IMR-90 (cell line): ENCODE measurements at regions not wholly inside any gene's neighbourhood (a gene's known extent, or its start where the extent isn't known, plus 50 kb on each side); places are given as distances from the start of the nearest gene placed in this dataset.

ENCODE experiments used
- ATAC-seq: fragments of 200-7000 bp; cut with Tn5 transposase; 2 replicates; pipeline ENCODE4 v1.9.1; 2020; ENCODE audit warnings: low read depth, mild to moderate bottlenecking, moderate library complexity
- BruUV-seq: library from RNA; stranded (reverse); fragments of 400-500 nt; replicated peaks from 2 replicates; lab custom pipeline; 2021; lab: Mats Ljungman, UMichigan
- CTCF ChIA-PET: fragments of 300-600 bp; formaldehyde crosslinking; extraction: SDS; loops from one replicate; lab custom pipeline; 2021; ENCODE audit warnings: antibody characterized with exemption; lab: Yijun Ruan, JAX
- POLR2A ChIA-PET: fragments of 300-600 bp; sonication (Branson Sonifier 250); formaldehyde crosslinking; loops from one replicate; lab custom pipeline; 2022; ENCODE audit warnings: antibody characterized with exemption; ENCODE audit not compliant: unreplicated experiment; lab: Charles Lee
- DNase-seq: peaks from one replicate; pipeline ENCODE4 v3.0.0; 2013
- H2AFZ ChIP-seq: replicated peaks from 2 replicates; pipeline ENCODE3; 2013; ENCODE audit warnings: low read length, mild to moderate bottlenecking; ENCODE audit not compliant: poor library complexity
- H2AK5ac ChIP-seq: 2 replicates; pipeline ENCODE4 v1.6.1; 2013; ENCODE audit warnings: low read depth, low read length, inconsistent platforms
- H2AK9ac ChIP-seq: replicated peaks from 2 replicates; pipeline ENCODE3; 2013; ENCODE audit warnings: mild to moderate bottlenecking, low read depth, low read length, moderate library complexity; ENCODE audit not compliant: poor library complexity
- H2BK120ac ChIP-seq: 2 replicates; pipeline ENCODE4 v1.6.1; 2013; ENCODE audit warnings: low read depth, low read length, inconsistent platforms
- H2BK15ac ChIP-seq: 3 replicates; pipeline ENCODE4 v1.6.1; 2013; ENCODE audit warnings: low read depth, low read length, inconsistent platforms
- H2BK20ac ChIP-seq: 2 replicates; pipeline ENCODE4 v1.6.1; 2013; ENCODE audit warnings: low read depth, mild to moderate bottlenecking, inconsistent platforms, low read length, moderate library complexity
- H2BK5ac ChIP-seq: 2 replicates; pipeline ENCODE4 v1.6.1; 2013; ENCODE audit warnings: mild to moderate bottlenecking, low read depth, low read length, inconsistent platforms; ENCODE audit not compliant: poor library complexity, severe bottlenecking
- H3K14ac ChIP-seq: replicated peaks from 2 replicates; pipeline ENCODE4 v1.6.1; 2013; ENCODE audit warnings: low read depth, low read length, inconsistent platforms
- H3K18ac ChIP-seq: 2 replicates; pipeline ENCODE4 v1.6.1; 2013; ENCODE audit warnings: low read depth, low read length, control low read depth
- H3K23ac ChIP-seq: 2 replicates; pipeline ENCODE4 v1.6.1; 2013; ENCODE audit warnings: low read depth, low read length, inconsistent platforms
- H3K27ac ChIP-seq: 2 replicates; pipeline ENCODE4 v1.5.1; 2013; ENCODE audit warnings: mild to moderate bottlenecking, control low read depth, low read length; ENCODE audit not compliant: insufficient read depth
- H3K27me3 ChIP-seq: 2 replicates; pipeline ENCODE4 v1.6.1; 2013; ENCODE audit warnings: low read length; ENCODE audit not compliant: control insufficient read depth, insufficient read depth
- H3K36me3 ChIP-seq: 2 replicates; pipeline ENCODE4 v1.6.1; 2013; ENCODE audit warnings: low read length, mixed read lengths; ENCODE audit not compliant: control insufficient read depth, insufficient read depth
- H3K4ac ChIP-seq: 2 replicates; pipeline ENCODE4 v1.6.1; 2013; ENCODE audit warnings: low read depth, low read length, inconsistent platforms
- H3K4me1 ChIP-seq: 2 replicates; pipeline ENCODE4 v1.6.1; 2013; ENCODE audit warnings: low read length, mixed read lengths; ENCODE audit not compliant: control insufficient read depth, insufficient read depth
- H3K4me2 ChIP-seq: 2 replicates; pipeline ENCODE4 v1.6.1; 2013; ENCODE audit warnings: low read depth, mild to moderate bottlenecking, control low read depth, low read length, moderate library complexity
- H3K4me3 ChIP-seq: 2 replicates; pipeline ENCODE4 v1.5.1; 2013; ENCODE audit warnings: low read depth, mild to moderate bottlenecking, control low read depth, low read length, moderate library complexity; ENCODE audit not compliant: insufficient read depth
- H3K56ac ChIP-seq: 2 replicates; pipeline ENCODE4 v1.6.1; 2013; ENCODE audit warnings: low read length, inconsistent platforms; ENCODE audit not compliant: insufficient read depth; ENCODE audit errors: extremely low read depth
- H3K79me1 ChIP-seq, 2 experiments: 2 replicates each; pipeline ENCODE4 v1.6.1; 2013; ENCODE audit warnings: low read length in 2 of 2, inconsistent platforms in 1 of 2, low read depth in 1 of 2
- H3K9ac ChIP-seq: 2 replicates; pipeline ENCODE4 v1.6.1; 2013; ENCODE audit warnings: low read depth, low read length, control low read depth
- H3K9me1 ChIP-seq: 2 replicates; pipeline ENCODE4 v1.6.1; 2013; ENCODE audit warnings: low read length, inconsistent platforms; ENCODE audit not compliant: insufficient read depth
- H3K9me3 ChIP-seq: 2 replicates; pipeline ENCODE4 v1.6.1; 2013; ENCODE audit warnings: low read length; ENCODE audit not compliant: control insufficient read depth, insufficient read depth
- H4K20me1 ChIP-seq: 2 replicates; pipeline ENCODE4 v1.6.1; 2013; ENCODE audit warnings: low read length, inconsistent platforms; ENCODE audit not compliant: insufficient read depth
- H4K5ac ChIP-seq: 2 replicates; pipeline ENCODE4 v1.6.1; 2013; ENCODE audit warnings: mild to moderate bottlenecking, low read depth, low read length, control low read depth
- H4K8ac ChIP-seq, 2 experiments: 2 replicates each; pipeline ENCODE4 v1.6.1; 2013; ENCODE audit warnings: low read depth in 2 of 2, low read length in 2 of 2, control low read depth in 1 of 2, inconsistent platforms in 1 of 2
- H4K91ac ChIP-seq: 2 replicates; pipeline ENCODE4 v1.6.1; 2013; ENCODE audit warnings: low read depth, low read length, inconsistent platforms; ENCODE audit not compliant: insufficient read depth
- BHLHE40 ChIP-seq: fragments of 150-350 bp; IDR thresholded peaks from 2 replicates; pipeline ENCODE4 v1.6.1; 2016; ENCODE audit warnings: mild to moderate bottlenecking, low read depth, low read length
- CEBPB ChIP-seq: IDR thresholded peaks from 2 replicates; pipeline ENCODE4 v1.6.1; 2012; ENCODE audit warnings: low read depth, low read length, improper control_type of control experiment
- CHD1 ChIP-seq: IDR thresholded peaks from 2 replicates; pipeline ENCODE4 v1.6.1; 2012; ENCODE audit warnings: low read depth, low read length, improper control_type of control experiment
- CTCF ChIP-seq: conservative IDR thresholded peaks from 2 replicates; pipeline ENCODE4 v1.5.1; 2012; ENCODE audit warnings: mild to moderate bottlenecking, low read depth, low read length, improper control_type of control experiment
- ELK1 ChIP-seq: fragments of 150-350 bp; IDR thresholded peaks from 2 replicates; pipeline ENCODE4 v1.6.1; 2016; ENCODE audit warnings: low read depth, mild to moderate bottlenecking, low read length, moderate library complexity, borderline replicate concordance
- FOS ChIP-seq: fragments of 150-350 bp; IDR thresholded peaks from 2 replicates; pipeline ENCODE4 v1.6.1; 2016; ENCODE audit warnings: low read depth, low read length
- MAFK ChIP-seq: IDR thresholded peaks from 2 replicates; pipeline ENCODE4 v1.6.1; 2012; ENCODE audit warnings: low read depth, low read length, improper control_type of control experiment
- MAZ ChIP-seq: IDR thresholded peaks from 2 replicates; pipeline ENCODE4 v1.6.1; 2012; ENCODE audit warnings: low read depth, mild to moderate bottlenecking, low read length, improper control_type of control experiment, moderate library complexity, borderline replicate concordance
- MXI1 ChIP-seq: IDR thresholded peaks from 2 replicates; pipeline ENCODE4 v1.6.1; 2012; ENCODE audit warnings: low read depth, mild to moderate bottlenecking, low read length, moderate library complexity, borderline replicate concordance
- NFE2L2 ChIP-seq: fragments of 150-350 bp; IDR thresholded peaks from 2 replicates; pipeline ENCODE4 v1.6.1; 2016; ENCODE audit warnings: low read depth, mild to moderate bottlenecking, low read length
- POLR2A ChIP-seq: IDR thresholded peaks from 2 replicates; pipeline ENCODE4 v1.6.1; 2012; ENCODE audit warnings: mild to moderate bottlenecking, low read depth, low read length
- RAD21 ChIP-seq: IDR thresholded peaks from 2 replicates; pipeline ENCODE4 v1.6.1; 2012; ENCODE audit warnings: low read length, improper control_type of control experiment
- RCOR1 ChIP-seq: IDR thresholded peaks from 2 replicates; pipeline ENCODE4 v1.6.1; 2012; ENCODE audit warnings: mild to moderate bottlenecking, low read length, improper control_type of control experiment; ENCODE audit not compliant: insufficient replicate concordance
- RFX5 ChIP-seq: IDR thresholded peaks from 2 replicates; pipeline ENCODE4 v1.8.0; 2012; ENCODE audit warnings: low read depth, mild to moderate bottlenecking, low read length, moderate library complexity
- SMC3 ChIP-seq: fragments of 150-350 bp; IDR thresholded peaks from 2 replicates; pipeline ENCODE4 v1.6.1; 2016; ENCODE audit warnings: low read depth, mild to moderate bottlenecking, antibody characterized with exemption, low read length, moderate library complexity
- USF2 ChIP-seq: fragments of 150-350 bp; IDR thresholded peaks from 2 replicates; pipeline ENCODE4 v1.6.1; 2017; ENCODE audit warnings: mild to moderate bottlenecking, antibody characterized with exemption, low read length, low read depth
- WGBS, 2 experiments: methylation state at CpG; one replicate each; pipeline versions ENCODE4 v1.1.5 to v1.1.7; 2013; ENCODE audit warnings: missing lambda C conversion rate in 2 of 2; ENCODE audit not compliant: insufficient read length in 1 of 2; ENCODE audit errors: extremely low coverage in 2 of 2; 5-methylcytosine and 5-hydroxymethylcytosine counted together
- dilution Hi-C: fragments of 300-500 bp; cut with HindIII; formaldehyde crosslinking; loops from one replicate; pipeline ENCODE4 v1.14.3; 2018; ENCODE audit warnings: low sequenced_read_pairs; ENCODE audit not compliant: unreplicated experiment
- in situ Hi-C: fragments of 300-500 bp; cut with MboI; formaldehyde crosslinking; loops from 3 replicates; pipeline ENCODE4 v1.14.3; 2019; ENCODE audit warnings: low sequenced_read_pairs, inconsistent platforms, mixed read lengths
- intact Hi-C: fragments of 100-400 bp; cut with micrococcal nuclease; formaldehyde crosslinking; loops from 2 replicates; pipeline ENCODE4 v1.10.0; 2022

- no peak overlapping the region for H4K8ac ChIP-seq
- no peak overlapping the region for H2AK5ac ChIP-seq
- no peak for TF ChIP-seq CHD1
- TF ChIP-seq ELK1: no peak
- TF ChIP-seq RFX5: no peak
- TF ChIP-seq MXI1: no peak
- TF ChIP-seq BHLHE40: no peak
- TF ChIP-seq FOS: no peak
- no peak for TF ChIP-seq POLR2A
- no peak for TF ChIP-seq SMC3
- TF ChIP-seq CTCF: no peak
- no peak for TF ChIP-seq MAFK
- TF ChIP-seq USF2: no peak
- TF ChIP-seq RCOR1: no peak
- TF ChIP-seq NFE2L2: no peak
- no peak for TF ChIP-seq RAD21
- no peak for TF ChIP-seq MAZ
- TF ChIP-seq CEBPB: no peak
- H3K36me3 ChIP-seq: no peaks in the 10 kb centered on the region
- no peak overlapping the region for H3K56ac ChIP-seq
- no peak overlapping the region for H2AFZ ChIP-seq
- H2BK15ac ChIP-seq: no peak overlapping the region
- dilution Hi-C loops: no loop called here
- ChIA-PET CTCF (no interaction called here), POLR2A (no interaction called here)
- intact Hi-C loops: no loop called here
- H2BK120ac ChIP-seq: no peak overlapping the region
- DNase-seq (no peak), ATAC-seq (no peak)
- H3K4me2 ChIP-seq: no peak overlapping the region
- H2AK9ac ChIP-seq: no peak overlapping the region
- H3K4me1 ChIP-seq: no peaks in the 10 kb centered on the region
- H4K91ac ChIP-seq: no peak overlapping the region
- no peaks in the 10 kb centered on the region for H3K9me3 ChIP-seq
- no peak overlapping the region for H3K23ac ChIP-seq
- in situ Hi-C loops: no loop called here
- no peaks in the 10 kb centered on the region for H3K79me1 ChIP-seq
- no peak overlapping the region for H3K18ac ChIP-seq
- no peak overlapping the region for H4K5ac ChIP-seq
- H4K20me1 ChIP-seq: no peaks in the 10 kb centered on the region
- BruUV-seq: no TSS peak
- H3K14ac ChIP-seq: no peak overlapping the region
- no peaks in the 10 kb centered on the region for H3K9me1 ChIP-seq
- H2BK20ac ChIP-seq: no peak overlapping the region
- no peaks in the 10 kb centered on the region for H3K27me3 ChIP-seq
- H3K4ac ChIP-seq: no peak overlapping the region
- no CpG with 5 or more reads among the region's 4 CpGs for WGBS, 2 experiments
- no peak overlapping the region for H2BK5ac ChIP-seq
- H3K4me3 ChIP-seq: no peak overlapping the region
- H3K9ac ChIP-seq: no peak overlapping the region
- no peak overlapping the region for H3K27ac ChIP-seq
These were observed 189.0 kb upstream of the PUM3 start for GRCh38 chr9:3032898-3033297.
